ENCODE measurements at regions not wholly inside any gene's neighbourhood (a gene's known extent, or its start where the extent isn't known, plus 50 kb on each side); places are given as distances from the start of the nearest gene placed in this dataset.

GRCh38 chr18:8552151-8552550 is 57.1 kb upstream of the RAB12 start:
- FAIRE-seq (no peak), DNase-seq (no peak), ATAC-seq (no peak)
- TF ChIP-seq CTCF (IDR thresholded peaks at IDR 0.05) = no peak
- Histone ChIP-seq H3K4me3 (no peak overlapping the region), H3K9me3 (no peaks in the 10 kb centered on the region), H3K27ac (no peak overlapping the region), H3K36me3 (no peaks in the 10 kb centered on the region), H3K4me1 (no peaks in the 10 kb centered on the region), H3K27me3 (no peaks in the 10 kb centered on the region)
- intact Hi-C loops (cut with DNase I) = no loop called here
- 62 to 69% methylated on average over 4 of the region's 4 CpGs for WGBS, 2 donors

GRCh38 chr18:8554354-8554753 is 54.9 kb upstream of the RAB12 start:
- DNase-seq = no peak
- WGBS, 2 donors = 85 to 88% methylated on average over 2 of the region's 2 CpGs
- H3K27me3 ChIP-seq = no peaks in the 10 kb centered on the region
- H3K27ac ChIP-seq = no peak overlapping the region
- no peaks in the 10 kb centered on the region for H3K4me1 ChIP-seq
- FAIRE-seq = no peak
- intact Hi-C loops (cut with DNase I) = no loop called here
- H3K36me3 ChIP-seq = no peaks in the 10 kb centered on the region
- H3K9me3 ChIP-seq = no peaks in the 10 kb centered on the region
- TF ChIP-seq CTCF (IDR thresholded peaks at IDR 0.05) = no peak
- no peak for ATAC-seq
- no peak overlapping the region for H3K4me3 ChIP-seq

GRCh38 chr18:8556424-8556823 is 52.8 kb upstream of the RAB12 start:
- intact Hi-C loops (cut with DNase I) = no loop called here
- Histone ChIP-seq H3K27me3 (no peaks in the 10 kb centered on the region), H3K4me3 (no peak overlapping the region), H3K9me3 (no peaks in the 10 kb centered on the region), H3K36me3 (no peaks in the 10 kb centered on the region), H3K27ac (no peak overlapping the region), H3K4me1 (no peaks in the 10 kb centered on the region)
- ATAC-seq (no peak), FAIRE-seq (no peak), DNase-seq (no peak)
- 70 to 81% methylated on average over 4 of the region's 4 CpGs for WGBS, 2 donors
- no peak for TF ChIP-seq CTCF (IDR thresholded peaks at IDR 0.05)

All from pancreas (tissue), 10 donors.